RWPE2 (cell line): ENCODE measurements at regions not wholly inside any gene's neighbourhood (a gene's known extent, or its start where the extent isn't known, plus 50 kb on each side); places are given as distances from the start of the nearest gene placed in this dataset.

Experiments used
- ATAC-seq: fragments of 200-7000 bp; cut with Tn5 transposase; 3 replicates; pipeline ENCODE4 v1.9.1; 2021; ENCODE audit warnings: low read depth
- DNase-seq: peaks from one replicate; pipeline ENCODE4 v3.0.0-alpha.2; 2020; ENCODE audit warnings: low spot score
- H3K27ac ChIP-seq: fragments of 450-650 bp; 2 replicates; pipeline ENCODE4 v1.5.1; 2017; ENCODE audit warnings: mild to moderate bottlenecking; ENCODE audit not compliant: poor library complexity, severe bottlenecking
- H3K27me3 ChIP-seq: fragments of 250-450 bp; sonication (Bioruptor Pico); 2 replicates; pipeline ENCODE4 v1.5.1; 2021; ENCODE audit warnings: mild to moderate bottlenecking, moderate library complexity; ENCODE audit not compliant: insufficient read depth, poor library complexity, severe bottlenecking
- H3K36me3 ChIP-seq: fragments of 250-450 bp; sonication (Bioruptor Pico); 2 replicates; pipeline ENCODE4 v1.5.1; 2020; ENCODE audit warnings: low read depth, mild to moderate bottlenecking, moderate library complexity
- H3K4me1 ChIP-seq: fragments of 250-450 bp; sonication (Bioruptor Pico); 2 replicates; pipeline ENCODE4 v1.5.1; 2021; ENCODE audit warnings: mild to moderate bottlenecking, moderate library complexity; ENCODE audit not compliant: insufficient read depth, poor library complexity, severe bottlenecking
- H3K4me3 ChIP-seq: fragments of 250-450 bp; sonication (Bioruptor Pico); 2 replicates; pipeline ENCODE4 v1.5.1; 2021; ENCODE audit warnings: mild to moderate bottlenecking, moderate library complexity; ENCODE audit not compliant: severe bottlenecking
- H3K9me3 ChIP-seq: fragments of 250-450 bp; sonication (Bioruptor Pico); 2 replicates; pipeline ENCODE4 v1.5.1; 2021; ENCODE audit warnings: mild to moderate bottlenecking, moderate library complexity; ENCODE audit not compliant: severe bottlenecking
- CTCF ChIP-seq: fragments of 450-650 bp; IDR thresholded peaks from one replicate; pipeline ENCODE4 v1.5.1; 2017; ENCODE audit warnings: mild to moderate bottlenecking, moderate library complexity; ENCODE audit not compliant: poor library complexity, severe bottlenecking

- Histone ChIP-seq H3K9me3 (no peaks in the 10 kb centered on the region), H3K4me3 (no peak overlapping the region), H3K27ac (no peak overlapping the region), H3K36me3 (no peaks in the 10 kb centered on the region), H3K4me1 (no peaks in the 10 kb centered on the region), H3K27me3 (no peaks in the 10 kb centered on the region)
- DNase-seq (no peak), ATAC-seq (no peak)
- TF ChIP-seq CTCF: no peak
Observed at GRCh38 chr2:136517716-136518115, 247.6 kb upstream of the THSD7B start.

- no peak for TF ChIP-seq CTCF
- no peaks in the 10 kb centered on the region for H3K9me3 ChIP-seq
Observed at GRCh38 chr2:136510244-136510643, 255.1 kb upstream of the THSD7B start.

GRCh38 chr2:136505462-136505861, 259.9 kb upstream of the THSD7B start:
- TF ChIP-seq CTCF: no peak
- H3K27me3 ChIP-seq: no peaks in the 10 kb centered on the region
- no peaks in the 10 kb centered on the region for H3K9me3 ChIP-seq
- no peak for DNase-seq
- H3K27ac ChIP-seq: no peak overlapping the region
- no peaks in the 10 kb centered on the region for H3K4me1 ChIP-seq
- no peaks in the 10 kb centered on the region for H3K36me3 ChIP-seq
- H3K4me3 ChIP-seq: no peak overlapping the region
- ATAC-seq: no peak

More at GRCh38 chr2:136510244-136510643, 255.1 kb upstream of the THSD7B start:
- Histone ChIP-seq H3K4me3 (no peak overlapping the region), H3K27me3 (no peaks in the 10 kb centered on the region), H3K27ac (no peak overlapping the region), H3K36me3 (no peaks in the 10 kb centered on the region), H3K4me1 (no peaks in the 10 kb centered on the region)
- ATAC-seq: no peak
- DNase-seq: no peak

GRCh38 chr2:136502660-136503059, 262.7 kb upstream of the THSD7B start:
- ATAC-seq (no peak), DNase-seq (no peak)
- H3K27me3 ChIP-seq: no peaks in the 10 kb centered on the region
- no peak for TF ChIP-seq CTCF
- no peaks in the 10 kb centered on the region for H3K9me3 ChIP-seq
- H3K36me3 ChIP-seq: no peaks in the 10 kb centered on the region
- no peak overlapping the region for H3K27ac ChIP-seq
- H3K4me1 ChIP-seq: no peaks in the 10 kb centered on the region
- H3K4me3 ChIP-seq: no peak overlapping the region

GRCh38 chr2:136497709-136498108, 267.6 kb upstream of the THSD7B start:
- Histone ChIP-seq H3K4me3 (no peak overlapping the region), H3K27me3 (no peaks in the 10 kb centered on the region), H3K27ac (no peak overlapping the region), H3K36me3 (no peaks in the 10 kb centered on the region), H3K4me1 (no peaks in the 10 kb centered on the region), H3K9me3 (no peaks in the 10 kb centered on the region)
- DNase-seq (no peak), ATAC-seq (no peak)
- TF ChIP-seq CTCF: no peak
